Body of pancreas (tissue), 4 donors: ENCODE measurements at regions not wholly inside any gene's neighbourhood (a gene's known extent, or its start where the extent isn't known, plus 50 kb on each side); places are given as distances from the start of the nearest gene placed in this dataset.

Experiments
- POLR2A ChIP-seq, 3 donors: fragments of 450-650 bp; IDR thresholded peaks; one replicate each; pipeline ENCODE4 v1.6.1; 2016; ENCODE audit warnings: antibody characterized with exemption in 3 of 3, mild to moderate bottlenecking in 2 of 3
- TF ChIP-seq, protein P1 (sequence below), 7 experiments: fragments of 450-650 bp in 4 of 7; fragments of 200-600 bp in 3 of 7; sonication (generic) in 3 of 7; IDR thresholded peaks; one replicate each; pipeline ENCODE4 v1.5.1; 2016 to 2019; ENCODE audit warnings: antibody characterized with exemption in 7 of 7

DNA sequence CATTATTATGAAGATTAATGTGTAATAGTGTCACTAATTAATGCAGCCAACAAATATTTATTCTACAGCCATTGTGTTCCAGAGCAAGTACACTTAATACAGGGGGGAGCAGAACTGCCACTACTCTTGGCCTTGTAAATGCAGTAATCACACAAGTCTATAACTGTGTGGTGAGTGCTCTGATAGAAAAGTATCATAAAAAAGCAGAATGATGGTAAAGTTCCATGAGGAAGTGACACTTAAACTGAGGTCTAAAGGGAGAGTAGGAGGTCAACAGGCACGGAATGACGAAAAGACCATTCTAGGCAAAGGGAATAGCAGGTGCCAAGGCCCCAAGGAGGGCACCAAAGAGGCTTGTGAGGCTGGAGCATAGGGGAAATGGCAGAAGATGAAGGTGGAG, 142.9 kb downstream of the OSTF1 start:
- TF ChIP-seq, protein P1, sequence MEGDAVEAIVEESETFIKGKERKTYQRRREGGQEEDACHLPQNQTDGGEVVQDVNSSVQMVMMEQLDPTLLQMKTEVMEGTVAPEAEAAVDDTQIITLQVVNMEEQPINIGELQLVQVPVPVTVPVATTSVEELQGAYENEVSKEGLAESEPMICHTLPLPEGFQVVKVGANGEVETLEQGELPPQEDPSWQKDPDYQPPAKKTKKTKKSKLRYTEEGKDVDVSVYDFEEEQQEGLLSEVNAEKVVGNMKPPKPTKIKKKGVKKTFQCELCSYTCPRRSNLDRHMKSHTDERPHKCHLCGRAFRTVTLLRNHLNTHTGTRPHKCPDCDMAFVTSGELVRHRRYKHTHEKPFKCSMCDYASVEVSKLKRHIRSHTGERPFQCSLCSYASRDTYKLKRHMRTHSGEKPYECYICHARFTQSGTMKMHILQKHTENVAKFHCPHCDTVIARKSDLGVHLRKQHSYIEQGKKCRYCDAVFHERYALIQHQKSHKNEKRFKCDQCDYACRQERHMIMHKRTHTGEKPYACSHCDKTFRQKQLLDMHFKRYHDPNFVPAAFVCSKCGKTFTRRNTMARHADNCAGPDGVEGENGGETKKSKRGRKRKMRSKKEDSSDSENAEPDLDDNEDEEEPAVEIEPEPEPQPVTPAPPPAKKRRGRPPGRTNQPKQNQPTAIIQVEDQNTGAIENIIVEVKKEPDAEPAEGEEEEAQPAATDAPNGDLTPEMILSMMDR (IDR thresholded peaks at IDR 0.05): no peak
- no peak for TF ChIP-seq POLR2A (IDR thresholded peaks at IDR 0.05)
